NCI-H1417 (cell line): ENCODE measurements at regions not wholly inside any gene's neighbourhood (a gene's known extent, or its start where the extent isn't known, plus 50 kb on each side); places are given as distances from the start of the nearest gene placed in this dataset.

Source experiments
- DNase-seq, 3 experiments: peaks; one replicate each; lab custom pipeline; 2025; lab: John Stamatoyannopoulos, UW

DNA sequence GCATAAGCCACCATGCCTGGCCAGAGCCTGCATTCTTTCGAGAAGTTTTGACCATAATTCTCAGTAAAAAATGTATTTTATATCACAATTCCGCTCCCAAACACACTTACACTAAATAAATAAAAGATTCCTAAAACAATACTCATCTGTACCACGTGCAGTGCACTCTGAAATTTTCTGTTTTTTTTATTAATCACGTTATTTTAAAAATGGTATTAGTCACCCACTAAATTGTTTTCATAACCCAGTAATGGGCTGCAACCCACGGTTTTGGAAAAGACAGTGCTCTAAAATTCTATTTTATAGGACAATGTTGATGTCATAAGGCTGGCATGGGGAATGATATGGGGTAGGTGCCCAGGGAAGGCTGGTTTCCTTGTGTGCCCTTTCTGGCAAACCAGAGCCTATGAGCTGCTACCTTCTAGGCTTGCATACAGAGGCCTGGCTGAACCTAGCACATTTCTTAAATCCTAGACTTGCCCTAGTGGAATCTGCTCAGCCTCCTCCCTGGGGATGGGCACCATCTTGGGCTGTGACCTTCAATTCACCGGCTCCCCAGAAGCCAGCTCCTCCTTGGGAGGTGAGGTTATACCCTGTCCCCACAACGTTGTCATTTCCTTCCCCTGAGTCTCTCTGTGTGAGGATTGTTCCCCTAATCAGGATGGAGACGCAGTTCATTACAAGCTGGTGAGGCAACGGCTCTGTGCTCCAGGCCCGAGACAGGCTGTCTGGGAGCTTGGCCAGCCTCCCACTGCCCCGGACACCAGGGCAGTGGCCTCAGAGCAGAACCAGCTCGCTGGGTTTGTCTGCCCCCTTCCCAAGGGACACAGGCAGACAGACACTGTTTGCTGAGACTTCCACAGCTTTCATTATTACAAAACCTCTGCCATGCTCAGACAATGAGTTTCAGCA, 116.5 kb upstream of the NAV2 start:
- DNase-seq, result no peak

DNA sequence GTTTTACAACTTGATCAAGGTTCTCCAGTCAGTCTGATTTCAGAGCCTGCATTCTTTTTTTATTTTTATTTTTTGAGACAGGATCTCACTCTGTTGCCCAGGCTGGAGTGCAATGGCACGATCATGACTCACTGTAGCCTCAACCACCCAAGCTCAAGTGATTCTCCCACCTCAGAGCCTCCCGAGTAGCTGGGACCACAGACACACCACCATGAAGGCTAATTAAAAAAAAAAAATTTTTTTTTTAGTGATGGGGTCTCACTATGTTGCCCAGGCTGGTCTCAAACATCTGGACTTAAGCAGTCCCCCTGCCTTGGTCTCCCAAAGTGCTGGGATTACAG, 117.2 kb upstream of the NAV2 start:
- DNase-seq, result no peak

DNA sequence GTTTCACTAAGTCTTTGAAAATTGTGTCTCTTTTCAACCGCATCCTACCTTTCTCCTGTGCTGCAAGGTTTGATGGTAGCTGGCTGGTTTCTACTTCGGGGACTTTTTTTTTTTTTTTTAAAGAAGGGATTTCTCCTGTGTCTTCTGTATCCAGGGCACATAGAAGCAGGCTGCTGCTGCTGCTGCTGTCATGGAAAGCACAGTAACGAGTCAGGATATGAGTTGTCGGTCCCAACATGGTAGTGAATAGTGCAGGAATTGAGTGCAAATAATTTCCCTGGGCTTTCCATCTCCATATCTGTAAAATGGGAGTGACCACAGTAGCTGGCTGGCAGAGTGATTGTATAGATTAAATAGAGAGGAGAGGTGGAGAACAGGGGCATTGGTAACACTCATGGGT, 118.3 kb upstream of the NAV2 start:
- DNase-seq, result no peak

DNA sequence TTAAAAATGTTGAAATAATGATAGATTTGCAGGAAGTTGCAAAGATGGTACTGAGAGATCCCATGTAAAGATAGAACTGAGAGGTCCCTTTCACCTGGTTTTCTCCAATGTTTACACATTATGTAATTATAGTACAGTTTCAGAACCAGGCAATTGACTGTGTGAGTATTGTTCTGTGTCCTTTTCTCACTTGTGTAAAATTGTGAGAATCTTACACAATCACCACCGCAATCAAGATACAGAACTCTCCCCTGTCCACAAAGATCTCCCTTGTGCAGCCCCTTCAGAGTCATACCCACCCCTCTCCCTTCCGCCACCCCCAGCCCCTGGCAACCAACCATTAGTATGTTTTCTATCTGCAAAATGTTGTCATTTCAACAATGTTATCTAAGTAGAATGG, 119.8 kb upstream of the NAV2 start:
- peak in 1 of 3 experiments; percentile 16 for DNase-seq

DNA sequence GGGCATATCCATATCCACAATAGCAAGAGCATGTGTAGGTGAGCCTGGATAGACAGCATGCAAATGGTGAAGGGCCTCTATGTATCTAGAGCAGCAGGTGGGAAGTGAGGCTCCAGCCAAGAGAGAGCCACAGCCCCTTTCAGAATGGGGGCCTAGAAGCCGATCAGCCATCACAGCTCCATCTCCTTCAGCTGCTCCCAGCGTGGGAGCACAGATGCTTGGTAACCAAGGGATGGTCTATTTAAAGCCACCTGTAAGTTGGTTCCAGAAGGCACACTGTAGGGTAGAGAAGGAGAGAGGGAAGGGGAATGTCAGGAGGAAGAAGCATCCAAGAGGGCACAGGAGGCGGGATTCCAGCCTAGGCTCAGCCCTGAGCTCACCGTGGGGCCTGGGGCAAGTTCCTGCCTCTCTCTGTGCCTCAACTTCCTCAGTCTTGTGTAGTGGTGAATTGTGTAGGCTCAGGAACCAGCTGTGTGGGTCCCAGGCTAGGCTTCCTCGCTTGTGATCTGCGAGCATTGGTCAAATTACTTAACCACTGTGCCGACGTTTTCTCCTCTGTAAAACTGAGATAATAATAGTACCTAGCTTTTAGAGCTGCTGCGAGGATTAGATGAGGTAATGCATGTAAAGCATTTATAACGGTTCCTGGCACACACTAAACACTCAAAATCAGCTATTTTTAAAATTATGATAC, 122.9 kb upstream of the NAV2 start:
- no peak for DNase-seq

DNA sequence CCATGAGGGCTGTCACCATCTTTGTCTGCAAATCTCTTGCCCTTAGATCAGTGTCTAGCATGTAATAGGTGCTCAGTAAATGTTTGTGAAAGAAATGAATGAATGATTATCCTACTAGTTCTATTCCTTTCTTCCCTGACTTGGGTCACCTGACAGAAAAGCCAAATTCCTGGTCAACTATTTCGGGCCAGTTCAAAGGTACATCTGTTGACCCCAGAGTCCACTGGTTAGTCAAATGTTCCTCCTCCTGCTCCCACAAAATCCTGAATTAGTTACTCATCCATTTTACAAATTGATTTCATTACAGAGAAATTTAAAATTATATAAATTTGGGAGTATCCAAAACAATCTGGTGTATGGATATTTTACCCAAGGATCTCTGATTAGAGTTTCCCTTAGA, 124.7 kb upstream of the NAV2 start:
- no peak for DNase-seq

DNA sequence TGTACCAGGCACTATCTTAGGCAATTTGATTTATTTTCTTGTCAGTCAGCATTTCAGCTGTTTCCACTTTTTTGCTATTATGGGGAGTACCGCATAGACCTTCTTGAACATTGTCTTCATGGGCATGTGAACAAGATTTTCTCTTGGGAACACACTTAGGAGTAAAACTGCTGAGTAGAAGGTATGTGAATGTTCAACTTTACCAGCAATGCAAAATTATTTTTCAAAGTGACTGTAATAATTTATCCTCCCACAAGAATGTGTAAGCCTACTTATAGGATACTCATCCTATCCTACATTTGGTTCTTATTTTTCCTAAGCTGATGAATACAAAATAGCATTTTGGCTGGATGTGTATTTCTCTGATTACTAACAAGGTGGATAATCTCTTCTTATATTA, 132.0 kb upstream of the NAV2 start:
- no peak for DNase-seq

DNA sequence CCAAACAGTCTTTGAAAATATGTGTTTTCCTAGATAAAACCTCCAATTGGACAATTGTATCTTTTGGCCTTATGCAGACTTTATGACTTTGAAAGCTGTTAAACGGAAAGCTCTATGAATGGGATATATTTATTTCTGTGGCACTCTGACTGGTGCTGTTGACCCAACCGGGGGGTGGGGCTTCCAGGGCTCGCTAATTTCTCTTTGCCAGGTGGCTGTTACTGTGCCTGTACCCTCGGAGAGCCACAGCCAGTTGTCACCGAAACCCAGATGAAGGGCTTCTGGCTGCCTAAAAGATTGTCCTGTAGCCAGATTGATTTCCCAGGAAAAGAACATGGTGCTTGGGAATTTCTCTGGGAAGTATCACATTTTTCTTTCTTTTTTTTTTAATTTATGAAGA, 132.7 kb upstream of the NAV2 start:
- DNase-seq, result no peak

DNA sequence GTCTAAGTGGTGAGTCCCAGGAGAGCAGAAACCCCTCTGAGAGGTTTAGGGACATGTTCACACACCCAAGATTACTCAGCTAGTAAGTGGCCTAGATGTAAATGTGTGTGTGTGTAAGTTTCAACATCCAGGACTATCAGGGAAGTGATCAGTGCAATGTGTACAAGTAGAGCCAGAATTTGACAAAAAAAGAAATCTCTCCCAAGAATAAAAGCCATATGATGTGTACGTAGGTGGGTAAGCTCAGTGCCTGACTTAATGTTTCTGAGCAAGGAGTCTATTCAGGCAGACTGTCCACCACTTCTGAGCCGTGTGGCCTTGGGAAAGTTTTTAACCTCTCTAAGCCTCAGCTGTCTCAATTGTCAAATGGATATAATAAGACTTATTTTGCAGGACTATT, 133.8 kb upstream of the NAV2 start:
- DNase-seq, result no peak

DNA sequence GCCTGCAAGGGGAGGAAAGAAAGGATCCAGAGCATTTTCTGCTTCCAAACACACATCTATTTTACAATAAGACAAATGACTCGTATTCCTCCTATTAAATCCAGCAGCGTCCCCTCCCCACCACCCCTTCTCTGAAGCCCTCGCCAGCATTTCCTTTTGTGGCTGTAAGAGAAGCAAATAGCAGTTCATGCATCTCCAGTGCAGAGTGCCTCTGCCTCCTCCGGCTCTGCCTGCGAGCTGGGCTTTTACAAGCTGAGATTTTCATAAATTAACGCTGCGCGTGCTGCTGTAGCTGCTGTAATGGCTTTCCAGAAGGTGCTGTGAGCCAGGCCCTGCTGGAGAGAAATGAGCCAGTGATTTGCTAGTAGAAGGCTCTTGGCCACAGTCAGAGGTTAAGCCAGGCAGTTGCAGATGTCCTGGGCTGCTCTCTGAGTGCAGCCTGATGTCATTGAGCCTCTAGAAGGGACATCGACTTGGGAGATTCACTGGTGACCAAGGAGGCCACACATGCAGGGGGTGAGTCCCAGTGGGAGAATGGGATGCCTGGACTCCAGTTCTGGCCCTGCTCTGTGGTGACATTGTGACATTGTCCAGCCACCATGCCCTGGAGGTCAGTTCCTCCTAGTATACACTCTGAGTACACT, 134.5 kb upstream of the NAV2 start:
- peak in 2 of 3 experiments; percentile 20 to 47 for DNase-seq

DNA sequence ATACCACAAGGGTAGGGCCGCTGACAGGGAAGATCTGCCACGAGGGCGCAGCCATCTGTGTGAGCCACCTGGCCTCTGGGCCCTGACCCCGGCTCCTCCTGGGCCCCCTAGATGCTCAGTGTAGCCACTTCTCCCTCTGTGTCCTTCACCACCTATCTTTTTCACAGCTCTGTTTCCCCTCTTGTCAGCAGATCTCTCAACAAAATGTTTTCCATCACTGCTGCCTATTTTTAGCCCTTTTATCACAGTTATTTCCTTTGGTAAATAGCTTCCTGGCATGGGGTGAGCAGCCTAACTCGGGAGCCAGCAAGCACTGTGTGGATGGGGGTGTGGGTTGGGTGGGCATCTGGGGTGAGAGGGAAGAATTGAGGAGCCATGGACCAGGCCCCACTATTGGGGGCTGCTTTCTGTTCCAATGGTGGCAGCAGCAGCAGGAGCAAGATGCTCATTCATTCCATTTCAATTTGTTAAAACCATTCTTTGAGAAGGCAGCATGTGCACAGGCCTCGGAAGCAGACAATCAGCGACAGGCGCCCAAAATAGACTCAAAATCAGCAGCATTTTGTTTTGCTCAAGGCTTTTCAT, 135.2 kb upstream of the NAV2 start:
- DNase-seq, result peak in 2 of 3 experiments; percentile 16 to 47

DNA sequence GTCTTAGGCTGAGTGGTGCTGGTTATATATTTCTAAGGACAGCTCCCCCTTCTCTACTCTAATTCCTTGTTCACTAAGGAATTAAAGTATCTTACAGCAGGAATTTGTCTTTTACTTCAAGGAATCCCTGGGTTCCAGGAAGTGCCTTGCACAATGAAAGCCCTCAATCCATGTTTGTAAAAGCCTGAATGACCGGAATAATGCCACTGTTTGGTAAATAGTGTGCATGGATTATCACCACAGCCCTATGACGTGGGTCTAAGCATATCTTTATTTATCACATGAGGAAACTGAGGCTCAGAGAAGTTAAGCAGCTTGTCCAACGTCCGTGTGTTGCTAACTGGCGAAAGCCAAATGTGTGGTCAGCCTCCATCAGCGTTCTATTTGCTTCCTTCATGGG, 135.7 kb upstream of the NAV2 start:
- DNase-seq, result no peak

DNA sequence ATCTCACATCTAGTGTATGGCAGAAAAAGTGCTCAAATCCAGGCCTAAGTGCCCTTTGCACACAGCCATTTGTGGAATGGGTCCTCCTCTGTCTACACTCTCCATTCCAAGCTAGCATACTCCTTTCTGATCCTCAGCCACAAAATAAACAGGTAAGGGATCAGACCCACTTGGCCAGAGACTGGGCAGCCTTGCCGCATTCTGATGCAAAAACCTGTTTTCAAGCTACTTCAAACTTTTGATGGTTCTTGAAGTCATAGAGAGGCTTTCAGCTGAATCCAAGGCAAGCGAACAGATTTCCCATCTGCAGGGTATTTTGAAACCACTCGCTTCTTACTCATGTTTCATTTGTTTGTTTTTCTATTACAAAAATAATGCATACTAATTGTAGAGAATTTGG, 136.6 kb upstream of the NAV2 start:
- no peak for DNase-seq

DNA sequence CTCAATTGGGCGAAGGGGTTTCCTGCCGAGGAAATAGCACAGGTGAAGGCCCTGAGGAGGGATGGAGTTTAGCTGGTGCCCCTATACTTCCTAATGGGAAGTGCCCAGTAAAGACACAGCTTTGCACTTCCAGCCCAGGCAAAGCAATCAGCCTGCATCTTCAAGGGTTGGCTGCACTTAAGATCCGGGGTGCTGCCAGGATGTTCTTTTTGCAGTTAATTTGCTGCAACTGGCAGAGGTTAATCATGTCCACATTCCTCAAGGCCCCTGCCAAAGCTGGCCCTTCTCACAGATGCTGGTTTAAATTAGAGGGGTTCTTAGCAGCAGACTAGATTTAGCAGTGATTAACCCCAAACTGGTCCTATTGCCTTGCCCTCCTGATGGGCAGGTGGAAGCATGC, 137.7 kb upstream of the NAV2 start:
- DNase-seq, result no peak

DNA sequence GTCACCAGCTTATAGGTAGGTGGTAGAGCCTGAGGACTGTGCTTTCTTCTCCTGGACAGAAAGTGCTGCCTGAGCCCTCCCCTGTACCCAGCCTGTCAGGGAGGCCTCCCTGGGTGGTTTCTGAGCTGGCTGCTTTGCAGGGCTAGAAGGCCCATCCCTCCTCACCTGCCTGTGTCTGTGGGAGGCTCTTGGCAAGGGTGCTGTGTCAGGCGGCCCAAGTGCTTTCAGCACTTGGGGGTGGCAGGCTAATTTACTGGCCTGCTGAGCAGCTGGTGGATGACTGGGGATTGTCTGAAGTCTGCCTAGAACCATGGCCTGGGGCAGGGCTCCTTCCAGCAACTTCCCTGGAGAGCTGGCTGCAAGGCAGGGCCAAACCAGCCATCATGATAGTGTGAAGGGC, 139.0 kb upstream of the NAV2 start:
- peak in 1 of 3 experiments; percentile 46 for DNase-seq

DNA sequence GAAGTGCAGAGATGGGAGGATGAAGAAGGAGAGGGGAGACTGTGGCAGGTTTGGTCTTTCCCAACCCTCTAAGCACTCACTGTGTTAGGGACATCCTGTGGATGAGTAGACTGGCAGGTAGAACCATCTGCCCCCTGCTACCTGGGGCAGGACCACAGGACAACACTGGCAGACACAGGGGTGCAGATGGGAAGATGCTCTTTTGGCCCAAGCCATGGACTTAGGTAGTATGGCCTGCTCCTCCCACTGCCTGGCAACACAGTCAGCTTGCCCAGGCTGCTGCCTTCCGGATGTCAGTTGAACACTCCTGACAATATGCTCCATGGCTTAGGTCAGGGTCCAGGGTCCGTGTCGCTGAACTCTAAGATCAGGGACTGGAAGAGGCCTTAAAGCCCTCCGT, 140.7 kb upstream of the NAV2 start:
- DNase-seq, result no peak

DNA sequence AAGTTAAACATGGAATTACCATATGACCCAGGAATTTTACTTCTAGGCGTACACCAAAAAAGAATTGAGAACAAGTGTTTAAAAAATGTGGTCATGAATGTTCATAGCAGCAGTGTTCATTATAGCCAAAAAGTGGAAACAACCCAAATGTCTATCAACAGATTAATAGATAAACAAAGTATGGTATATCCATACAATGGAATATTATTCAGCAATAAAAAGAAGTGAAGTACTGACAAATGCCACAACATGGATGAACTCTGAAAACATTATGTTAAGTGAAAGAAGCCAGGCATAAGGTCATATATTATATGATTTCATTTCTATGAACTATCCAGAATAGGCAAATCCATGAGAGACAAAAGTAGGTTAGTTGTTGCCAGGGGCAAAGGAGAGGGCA, 141.7 kb upstream of the NAV2 start:
- DNase-seq, result no peak

DNA sequence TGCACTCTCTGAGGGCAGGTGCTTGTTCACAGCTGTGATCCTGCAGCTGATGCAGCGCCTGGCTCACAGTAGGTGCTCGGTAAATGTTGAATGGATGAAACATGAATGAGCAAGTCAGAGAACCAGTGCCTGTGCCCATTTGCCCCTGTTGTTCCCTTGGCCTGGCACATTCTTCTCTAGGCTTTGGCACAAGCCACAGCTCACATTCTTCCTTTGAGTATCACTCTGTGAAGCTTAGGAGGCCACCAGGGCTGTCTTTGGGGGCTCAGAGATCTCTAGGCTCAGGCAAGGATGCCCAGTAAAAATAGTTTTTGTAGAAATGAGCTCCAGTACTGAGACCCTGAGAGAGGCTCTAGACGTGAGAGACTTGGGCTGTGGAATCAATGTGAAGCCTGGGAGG, 144.6 kb upstream of the NAV2 start:
- no peak for DNase-seq

DNA sequence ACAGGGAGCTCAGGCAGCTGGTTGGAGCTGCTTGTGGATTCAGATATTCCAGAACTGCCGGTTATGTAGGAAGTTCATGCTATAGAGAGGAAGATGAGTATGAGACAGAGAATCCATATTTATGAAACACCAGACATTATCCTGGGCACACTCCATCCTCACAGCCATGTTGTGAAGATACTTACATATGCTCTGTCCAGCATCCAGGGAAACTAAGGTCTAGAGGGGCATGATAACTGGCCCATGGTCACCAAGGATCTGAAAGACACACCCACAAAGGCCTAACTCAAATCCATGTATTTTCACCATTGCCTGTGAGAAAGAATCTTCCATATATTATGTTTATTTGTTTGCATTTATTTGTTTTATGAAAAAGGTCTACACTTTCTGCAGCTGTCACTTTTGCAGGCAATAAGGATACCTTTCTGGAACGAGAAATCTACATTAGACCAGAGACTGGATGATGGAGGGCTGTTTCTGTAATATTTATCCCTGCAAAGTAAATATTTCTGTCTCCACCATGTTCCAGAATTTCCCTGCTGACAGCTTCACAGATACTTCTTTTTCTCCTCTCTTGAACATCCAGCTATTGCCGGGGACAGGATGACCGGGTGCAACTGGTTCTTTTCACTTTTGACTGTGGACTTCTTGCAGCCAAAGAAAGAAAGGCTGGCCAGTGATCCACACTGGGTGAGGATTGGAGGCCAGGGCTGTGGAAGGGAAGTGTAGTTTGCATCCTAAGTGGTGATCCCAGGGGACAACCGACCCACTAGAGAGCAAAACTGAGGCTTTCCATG, 145.9 kb upstream of the NAV2 start:
- DNase-seq, result no peak

DNA sequence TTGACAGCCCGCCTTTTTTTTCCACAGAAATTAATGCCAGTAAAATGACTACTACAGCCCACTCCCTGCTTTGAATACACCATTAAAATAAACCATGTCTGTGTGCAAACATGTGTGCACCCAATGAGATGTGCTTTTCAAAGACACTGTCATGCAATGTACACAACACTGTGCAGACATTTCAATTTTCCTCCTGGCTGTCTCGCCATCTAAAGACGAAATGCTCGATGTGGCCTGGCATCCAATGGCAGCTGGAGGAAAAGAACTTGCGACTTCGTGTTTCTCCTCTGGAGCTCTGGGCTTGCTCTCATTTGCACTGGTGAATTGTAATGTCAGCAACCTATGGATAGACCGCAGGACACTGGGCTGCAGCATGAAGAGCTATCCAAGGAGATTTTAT, 147.0 kb upstream of the NAV2 start:
- DNase-seq, result no peak

DNA sequence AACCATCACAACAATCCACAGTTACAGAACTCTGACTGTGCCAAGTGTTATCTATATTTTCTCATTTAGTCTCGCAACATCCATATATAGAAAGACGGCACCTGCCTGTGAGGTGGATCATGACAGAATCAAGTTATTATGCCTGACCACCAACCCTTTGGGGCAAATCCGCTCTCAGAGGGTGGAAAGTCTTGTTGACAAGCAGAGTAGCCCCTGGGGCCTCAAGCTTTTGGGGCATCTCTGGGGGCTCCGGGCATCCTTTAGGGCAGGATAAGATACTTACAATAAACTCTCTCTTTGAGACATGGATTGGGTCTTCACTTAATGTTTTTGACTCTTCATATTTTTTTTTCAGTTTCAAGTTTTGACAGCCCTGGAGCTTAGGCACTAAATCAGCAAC, 150.5 kb upstream of the NAV2 start:
- DNase-seq, result no peak

DNA sequence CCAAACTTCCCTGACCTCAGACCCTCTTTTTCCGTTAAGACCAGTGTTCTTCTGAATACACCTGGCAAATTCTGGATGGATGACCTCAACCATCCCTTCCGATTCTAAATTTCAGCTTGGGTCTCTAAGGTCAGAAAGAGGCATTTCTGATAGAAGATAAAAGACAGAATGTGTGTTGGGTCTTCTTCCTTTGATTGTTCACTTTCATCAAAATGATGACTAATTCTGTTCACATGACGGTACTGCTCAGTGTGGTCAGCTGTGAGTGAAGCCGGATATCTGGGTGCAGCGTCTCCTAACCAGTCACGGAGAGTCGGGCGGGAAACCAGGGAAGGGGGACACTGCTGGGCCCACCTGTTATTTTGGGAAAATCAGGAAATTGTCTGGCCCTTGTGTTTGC, 151.6 kb upstream of the NAV2 start:
- no peak for DNase-seq
